Stimulated activated memory B cell treated with anti-CD40 and anti-IgM and Interleukin-4, amounts not matched to agents 10 μg/mL and 1 μg/mL and 100 μg/mL, for 72 hours (primary cell): ENCODE measurements at regions not wholly inside any gene's neighbourhood (a gene's known extent, or its start where the extent isn't known, plus 50 kb on each side); places are given as distances from the start of the nearest gene placed in this dataset.

Experiments
- ATAC-seq: fragments of 150-1000 bp; cut with Tn5 transposase; 2 replicates; pipeline ENCODE4 v1.10.0; 2021
- H3K27ac Mint-ChIP-seq: one replicate; pipeline ENCODE4 v1.8.0; 2022; ENCODE audit warnings: mild to moderate bottlenecking, mixed read lengths
- H3K27me3 Mint-ChIP-seq: one replicate; pipeline ENCODE4 v1.8.0; 2022; ENCODE audit warnings: mixed read lengths
- H3K36me3 Mint-ChIP-seq: one replicate; pipeline ENCODE4 v1.8.0; 2022; ENCODE audit warnings: mixed read lengths
- H3K4me1 Mint-ChIP-seq: one replicate; pipeline ENCODE4 v1.8.0; 2022; ENCODE audit warnings: mixed read lengths
- H3K4me3 Mint-ChIP-seq: one replicate; pipeline ENCODE4 v1.8.0; 2022; ENCODE audit warnings: mild to moderate bottlenecking, moderate library complexity, mixed read lengths
- H3K9me3 Mint-ChIP-seq: one replicate; pipeline ENCODE4 v1.8.0; 2022; ENCODE audit warnings: mixed read lengths

GRCh38 chr22:49240016-49240380 lies 587.7 kb downstream of the BRD1 start:
- H3K36me3 Mint-ChIP-seq, result no peaks in the 10 kb centered on the region
- H3K4me1 Mint-ChIP-seq, result no peaks in the 10 kb centered on the region
- ATAC-seq, result no peak
- peaks cover 17% of the 10 kb centered on the region for H3K27me3 Mint-ChIP-seq
- H3K9me3 Mint-ChIP-seq, result peaks cover 8% of the 10 kb centered on the region
- H3K27ac Mint-ChIP-seq, result no peak overlapping the region
- H3K4me3 Mint-ChIP-seq, result no peak overlapping the region

- H3K27me3 Mint-ChIP-seq, result peaks cover 17% of the 10 kb centered on the region
- H3K36me3 Mint-ChIP-seq, result no peaks in the 10 kb centered on the region
- peaks cover 8% of the 10 kb centered on the region for H3K9me3 Mint-ChIP-seq
- no peak overlapping the region for H3K27ac Mint-ChIP-seq
- H3K4me1 Mint-ChIP-seq, result no peaks in the 10 kb centered on the region
- no peak for ATAC-seq
- H3K4me3 Mint-ChIP-seq, result no peak overlapping the region
Observed at GRCh38 chr22:49239264-49240015, 588.2 kb downstream of the BRD1 start.

DNA sequence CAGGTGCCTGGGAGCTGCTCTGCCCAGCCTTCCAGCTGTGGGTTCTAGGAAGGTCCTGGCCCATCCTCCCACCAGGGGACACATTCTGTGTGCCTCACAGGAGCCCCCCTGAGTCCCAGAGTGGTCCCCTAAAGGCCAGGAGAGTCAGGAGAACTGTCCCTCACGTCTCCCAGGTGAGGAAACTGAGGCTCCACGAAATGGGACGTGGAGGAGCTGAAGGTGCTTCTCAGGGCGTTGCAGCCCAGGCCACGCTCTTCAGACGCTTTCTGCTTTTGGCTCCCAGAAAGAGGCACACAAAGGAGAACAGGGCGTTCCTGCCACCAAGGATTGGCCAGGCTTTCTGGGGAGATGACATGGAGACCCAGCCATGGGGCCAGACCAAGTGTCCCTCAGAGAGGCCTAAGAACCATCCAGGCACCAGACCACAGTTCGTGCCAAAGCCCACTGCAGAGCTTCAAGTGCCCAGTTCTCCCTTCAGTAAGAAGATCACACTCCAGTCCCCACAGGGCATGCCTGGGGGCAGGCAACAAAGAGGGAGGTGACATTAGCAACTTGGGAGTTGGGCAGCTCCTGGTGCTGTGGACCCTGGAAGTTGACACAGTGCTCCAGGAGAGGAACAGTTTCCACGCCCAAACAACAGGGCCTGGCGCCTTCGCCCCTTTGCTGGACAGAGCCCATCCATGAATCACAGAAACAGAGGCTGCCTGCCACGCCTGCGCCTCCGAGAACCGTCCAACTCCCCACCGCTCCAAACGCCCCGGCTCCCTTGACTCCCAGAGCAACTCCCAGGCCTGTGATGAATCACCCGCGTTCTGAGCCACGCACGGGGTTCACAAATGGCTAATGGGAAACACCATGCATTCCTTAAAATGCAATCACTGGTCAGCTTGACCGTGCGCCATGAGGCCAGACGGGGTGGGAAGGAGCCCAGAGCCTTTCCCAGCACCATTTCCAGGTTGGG lies 589.2 kb downstream of the BRD1 start:
- Mint-ChIP-seq H3K9me3 (peaks cover 8% of the 10 kb centered on the region), H3K36me3 (no peaks in the 10 kb centered on the region), H3K4me1 (no peaks in the 10 kb centered on the region), H3K4me3 (no peak overlapping the region), H3K27ac (no peak overlapping the region), H3K27me3 (peaks cover 23% of the 10 kb centered on the region)
- ATAC-seq, result no peak

- no peaks in the 10 kb centered on the region for H3K4me1 Mint-ChIP-seq
- peaks cover 27% of the 10 kb centered on the region for H3K27me3 Mint-ChIP-seq
- no peak overlapping the region for H3K4me3 Mint-ChIP-seq
- peaks cover 2% of the 10 kb centered on the region for H3K9me3 Mint-ChIP-seq
- H3K36me3 Mint-ChIP-seq, result no peaks in the 10 kb centered on the region
- H3K27ac Mint-ChIP-seq, result no peak overlapping the region
- ATAC-seq, result no peak
Observed at GRCh38 chr22:49237703-49238102, 590.0 kb downstream of the BRD1 start.

- Mint-ChIP-seq H3K9me3 (no peaks in the 10 kb centered on the region), H3K27ac (no peak overlapping the region), H3K36me3 (no peaks in the 10 kb centered on the region), H3K4me1 (no peaks in the 10 kb centered on the region), H3K4me3 (no peak overlapping the region), H3K27me3 (peaks cover 27% of the 10 kb centered on the region)
- no peak for ATAC-seq
Observed at GRCh38 chr22:49237279-49237678, 590.4 kb downstream of the BRD1 start.

- H3K4me3 Mint-ChIP-seq, result no peak overlapping the region
Observed at GRCh38 chr22:49236541-49237075, 591.1 kb downstream of the BRD1 start.

DNA sequence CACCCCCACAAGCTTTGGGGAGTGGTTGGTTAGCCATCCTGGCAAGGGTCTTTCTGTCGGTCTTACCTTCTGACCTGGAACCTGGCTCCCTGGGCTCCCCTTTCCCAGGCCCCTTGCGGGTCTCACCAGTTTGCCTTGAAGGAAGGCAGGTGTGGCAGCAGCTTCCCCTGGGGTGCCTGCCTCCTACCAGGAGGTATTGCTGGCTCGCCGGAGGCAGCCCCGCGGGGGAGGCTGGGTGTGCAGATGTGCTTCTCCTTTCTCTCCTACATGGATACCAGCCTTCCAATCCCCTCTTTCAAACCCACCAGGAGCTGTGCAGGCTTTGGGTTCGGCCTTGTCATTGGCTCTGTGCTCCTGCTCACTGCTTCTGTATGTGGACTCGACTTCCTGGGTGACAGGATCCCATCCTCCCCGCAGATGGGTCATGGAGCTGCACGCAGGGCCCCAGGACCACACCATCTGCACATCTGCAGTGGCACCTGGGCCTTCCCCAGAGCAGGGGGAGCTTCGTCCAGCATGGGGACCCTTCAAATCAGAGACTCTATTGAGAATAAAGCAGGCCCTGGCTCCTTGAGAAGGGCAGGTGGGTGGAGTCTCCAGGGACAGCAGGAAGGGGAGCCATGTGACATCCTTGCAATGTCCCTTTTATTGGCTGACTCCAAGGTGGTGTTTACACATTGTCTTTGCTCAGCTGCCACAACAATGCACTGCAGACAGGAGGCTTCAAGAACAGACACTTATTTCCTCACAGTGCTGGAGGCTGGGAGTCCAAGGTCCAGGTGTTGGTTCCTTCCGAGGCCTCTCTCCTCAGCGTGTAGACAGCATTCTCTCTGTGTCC lies 592.0 kb downstream of the BRD1 start:
- Mint-ChIP-seq H3K36me3 (no peaks in the 10 kb centered on the region), H3K4me3 (no peak overlapping the region), H3K27me3 (peaks cover 27% of the 10 kb centered on the region), H3K4me1 (no peaks in the 10 kb centered on the region), H3K27ac (no peak overlapping the region), H3K9me3 (no peaks in the 10 kb centered on the region)
- no peak for ATAC-seq

More at GRCh38 chr22:49236541-49237075, 591.1 kb downstream of the BRD1 start:
- no peak for ATAC-seq
- Mint-ChIP-seq H3K27me3 (peaks cover 27% of the 10 kb centered on the region), H3K4me1 (no peaks in the 10 kb centered on the region), H3K9me3 (no peaks in the 10 kb centered on the region), H3K36me3 (no peaks in the 10 kb centered on the region), H3K27ac (no peak overlapping the region)

DNA sequence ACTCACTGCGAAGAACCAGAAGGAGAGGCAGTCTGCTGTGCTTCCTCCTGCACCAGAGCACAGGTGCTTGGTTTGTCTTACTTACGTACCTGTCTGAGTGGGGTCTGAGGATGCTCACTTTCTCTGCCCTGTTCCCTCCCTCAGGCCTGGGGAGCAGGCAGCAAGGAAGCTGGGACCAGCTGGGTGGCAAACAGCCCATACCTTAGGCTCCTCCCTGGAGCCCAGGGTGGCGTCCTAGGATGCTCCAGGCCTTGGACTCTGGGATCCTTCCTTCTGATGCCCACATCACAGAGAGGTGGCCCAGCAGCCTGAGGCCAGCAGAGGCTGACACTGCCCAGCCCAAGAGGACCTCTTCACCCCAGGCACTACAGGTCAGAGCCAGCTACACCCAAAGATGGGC lies 593.2 kb downstream of the BRD1 start:
- ATAC-seq, result no peak
- Mint-ChIP-seq H3K4me3 (no peak overlapping the region), H3K27ac (no peak overlapping the region), H3K9me3 (no peaks in the 10 kb centered on the region), H3K36me3 (no peaks in the 10 kb centered on the region), H3K27me3 (peaks cover 27% of the 10 kb centered on the region), H3K4me1 (no peaks in the 10 kb centered on the region)

DNA sequence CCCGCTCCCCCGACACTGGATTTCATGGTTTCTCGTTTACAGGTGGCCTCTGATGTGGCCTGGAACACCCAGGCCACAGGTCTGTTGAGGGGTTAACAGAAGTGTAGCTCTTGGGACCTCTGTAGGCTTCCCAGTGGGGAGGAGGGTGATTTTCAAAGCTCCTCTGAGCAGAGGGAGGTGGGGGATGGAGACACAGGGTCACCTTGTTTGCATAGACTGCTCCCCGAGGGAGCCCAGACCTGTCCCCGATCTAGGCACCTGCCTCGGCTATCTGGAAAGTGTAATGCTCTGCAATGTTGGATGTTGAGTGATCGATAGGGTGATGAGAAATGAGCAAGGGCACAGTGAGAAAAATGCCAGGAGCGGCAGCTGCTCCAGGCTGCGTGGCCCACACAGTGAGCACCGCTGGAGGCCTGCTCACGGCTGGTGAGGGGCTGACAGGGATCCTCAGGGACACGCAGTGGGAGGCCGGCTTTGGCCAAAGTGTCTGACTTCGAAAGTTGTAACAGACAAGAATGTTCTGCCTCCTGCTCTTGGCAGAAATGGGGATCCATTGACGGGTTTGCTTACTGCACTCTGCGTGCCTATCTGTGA lies 594.1 kb downstream of the BRD1 start:
- Mint-ChIP-seq H3K4me3 (no peak overlapping the region), H3K36me3 (no peaks in the 10 kb centered on the region), H3K27ac (no peak overlapping the region), H3K9me3 (no peaks in the 10 kb centered on the region), H3K27me3 (peaks cover 27% of the 10 kb centered on the region), H3K4me1 (no peaks in the 10 kb centered on the region)
- no peak for ATAC-seq

- ATAC-seq, result no peak
- no peak overlapping the region for H3K27ac Mint-ChIP-seq
- peaks cover 27% of the 10 kb centered on the region for H3K27me3 Mint-ChIP-seq
- H3K4me3 Mint-ChIP-seq, result no peak overlapping the region
- H3K36me3 Mint-ChIP-seq, result no peaks in the 10 kb centered on the region
- no peaks in the 10 kb centered on the region for H3K9me3 Mint-ChIP-seq
- H3K4me1 Mint-ChIP-seq, result no peaks in the 10 kb centered on the region
Observed at GRCh38 chr22:49232319-49233067, 595.2 kb downstream of the BRD1 start.

- peaks cover 10% of the 10 kb centered on the region for H3K27me3 Mint-ChIP-seq
- no peak for ATAC-seq
Observed at GRCh38 chr22:49230194-49230577, 597.5 kb downstream of the BRD1 start.

GRCh38 chr22:49229483-49230193 lies 598.0 kb downstream of the BRD1 start:
- Mint-ChIP-seq H3K4me1 (no peaks in the 10 kb centered on the region), H3K27ac (no peak overlapping the region), H3K9me3 (peaks cover 3% of the 10 kb centered on the region), H3K27me3 (peaks cover 10% of the 10 kb centered on the region), H3K4me3 (no peak overlapping the region), H3K36me3 (no peaks in the 10 kb centered on the region)
- no peak for ATAC-seq

More at GRCh38 chr22:49230194-49230577, 597.5 kb downstream of the BRD1 start:
- Mint-ChIP-seq H3K36me3 (no peaks in the 10 kb centered on the region), H3K9me3 (peaks cover 2% of the 10 kb centered on the region), H3K4me3 (no peak overlapping the region), H3K4me1 (no peaks in the 10 kb centered on the region), H3K27ac (no peak overlapping the region)

DNA sequence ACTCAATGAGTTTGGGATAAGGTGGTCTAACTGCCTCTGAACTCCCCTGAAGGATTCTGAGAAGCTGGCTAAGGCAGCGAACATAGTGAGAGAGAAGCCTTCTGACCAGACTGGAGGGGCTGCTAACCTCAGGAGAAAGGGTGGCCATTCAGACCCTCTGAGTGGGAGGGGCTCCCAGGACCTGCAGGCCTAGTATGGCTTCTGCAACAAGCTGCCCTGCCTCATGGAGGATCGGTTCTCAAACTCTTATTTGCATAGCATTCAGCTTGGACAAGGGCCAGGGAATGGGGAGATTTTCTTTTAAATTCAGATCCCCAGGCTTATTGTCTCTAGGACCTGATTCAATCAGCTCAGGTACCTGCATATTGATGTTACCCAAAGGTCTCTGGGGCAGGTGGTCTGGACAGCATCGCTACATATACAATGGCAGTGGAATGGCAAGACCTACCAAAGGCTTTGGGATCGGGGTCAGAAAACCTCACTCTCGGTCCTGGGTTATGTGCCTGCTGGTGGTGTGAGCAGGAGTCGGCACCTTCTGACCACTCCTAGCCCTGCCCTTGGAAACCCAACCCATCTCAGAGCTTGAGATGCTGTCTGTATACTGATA lies 599.1 kb downstream of the BRD1 start:
- H3K9me3 Mint-ChIP-seq, result peaks cover 9% of the 10 kb centered on the region
- no peaks in the 10 kb centered on the region for H3K36me3 Mint-ChIP-seq
- no peak overlapping the region for H3K27ac Mint-ChIP-seq
- no peak for ATAC-seq
- no peak overlapping the region for H3K4me3 Mint-ChIP-seq
- H3K4me1 Mint-ChIP-seq, result no peaks in the 10 kb centered on the region
- peaks cover 4% of the 10 kb centered on the region for H3K27me3 Mint-ChIP-seq
